Mesothelial cell of epicardium (in vitro differentiated cells): ENCODE measurements at regions not wholly inside any gene's neighbourhood (a gene's known extent, or its start where the extent isn't known, plus 50 kb on each side); places are given as distances from the start of the nearest gene placed in this dataset.

Experiments
- DNase-seq, 2 experiments: peaks; one replicate each; pipeline ENCODE4 v3.0.0; 2021; ENCODE audit warnings: low spot score in 2 of 2; ENCODE audit not compliant: unreplicated experiment in 2 of 2
- H3K27ac Mint-ChIP-seq: 2 replicates; pipeline ENCODE4 v1.8.0; 2021; ENCODE audit warnings: mixed read lengths
- H3K27me3 Mint-ChIP-seq: 2 replicates; pipeline ENCODE4 v1.8.0; 2021; ENCODE audit warnings: low read depth, mixed read lengths
- H3K36me3 Mint-ChIP-seq: 2 replicates; pipeline ENCODE4 v1.8.0; 2021; ENCODE audit warnings: mixed read lengths
- H3K4me1 Mint-ChIP-seq: 2 replicates; pipeline ENCODE4 v1.8.0; 2021; ENCODE audit warnings: mixed read lengths
- H3K4me3 Mint-ChIP-seq: 2 replicates; pipeline ENCODE4 v1.8.0; 2021; ENCODE audit warnings: mild to moderate bottlenecking, moderate library complexity, mixed read lengths
- H3K9me3 Mint-ChIP-seq: 2 replicates; pipeline ENCODE4 v1.8.0; 2021; ENCODE audit warnings: mixed read lengths
- TF ChIP-seq, protein P1 (sequence below): fragments of 200-600 bp; sonication (generic); IDR thresholded peaks from one replicate; pipeline ENCODE4 v1.5.0; 2021; ENCODE audit warnings: antibody characterized with exemption; ENCODE audit not compliant: unreplicated experiment

GRCh38 chr2:215511454-215512346, 75.8 kb upstream of the FN1 start:
- peaks cover 8% of the 10 kb centered on the region for H3K4me1 Mint-ChIP-seq
- no peak for DNase-seq
- H3K27me3 Mint-ChIP-seq: no peaks in the 10 kb centered on the region
- H3K27ac Mint-ChIP-seq: no peak overlapping the region
- TF ChIP-seq, protein P1, sequence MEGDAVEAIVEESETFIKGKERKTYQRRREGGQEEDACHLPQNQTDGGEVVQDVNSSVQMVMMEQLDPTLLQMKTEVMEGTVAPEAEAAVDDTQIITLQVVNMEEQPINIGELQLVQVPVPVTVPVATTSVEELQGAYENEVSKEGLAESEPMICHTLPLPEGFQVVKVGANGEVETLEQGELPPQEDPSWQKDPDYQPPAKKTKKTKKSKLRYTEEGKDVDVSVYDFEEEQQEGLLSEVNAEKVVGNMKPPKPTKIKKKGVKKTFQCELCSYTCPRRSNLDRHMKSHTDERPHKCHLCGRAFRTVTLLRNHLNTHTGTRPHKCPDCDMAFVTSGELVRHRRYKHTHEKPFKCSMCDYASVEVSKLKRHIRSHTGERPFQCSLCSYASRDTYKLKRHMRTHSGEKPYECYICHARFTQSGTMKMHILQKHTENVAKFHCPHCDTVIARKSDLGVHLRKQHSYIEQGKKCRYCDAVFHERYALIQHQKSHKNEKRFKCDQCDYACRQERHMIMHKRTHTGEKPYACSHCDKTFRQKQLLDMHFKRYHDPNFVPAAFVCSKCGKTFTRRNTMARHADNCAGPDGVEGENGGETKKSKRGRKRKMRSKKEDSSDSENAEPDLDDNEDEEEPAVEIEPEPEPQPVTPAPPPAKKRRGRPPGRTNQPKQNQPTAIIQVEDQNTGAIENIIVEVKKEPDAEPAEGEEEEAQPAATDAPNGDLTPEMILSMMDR: no peak
- H3K4me3 Mint-ChIP-seq: no peak overlapping the region
- H3K9me3 Mint-ChIP-seq: no peaks in the 10 kb centered on the region
- no peaks in the 10 kb centered on the region for H3K36me3 Mint-ChIP-seq

DNA sequence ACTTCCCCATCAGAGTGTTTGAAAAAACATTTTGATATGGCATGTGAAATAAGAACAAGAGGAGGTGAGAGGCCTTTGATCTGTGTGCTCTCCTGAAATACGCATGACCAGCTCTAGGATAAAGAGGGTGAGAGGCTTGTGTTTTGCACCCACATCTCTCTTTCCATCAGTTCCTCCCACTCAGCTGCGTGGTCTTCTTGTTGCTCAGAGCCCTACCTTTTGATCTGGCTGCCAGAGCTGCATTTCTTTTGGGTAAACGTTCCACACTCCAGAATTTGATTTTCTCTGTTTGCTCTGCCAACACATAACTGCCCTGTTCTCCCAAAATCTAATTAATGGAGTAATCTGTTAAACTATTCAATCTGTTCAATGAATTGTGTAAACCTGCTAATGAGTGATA, 72.0 kb upstream of the FN1 start:
- TF ChIP-seq, protein P1: no peak
- H3K36me3 Mint-ChIP-seq: no peaks in the 10 kb centered on the region
- no peak overlapping the region for H3K27ac Mint-ChIP-seq
- no peak overlapping the region for H3K4me3 Mint-ChIP-seq
- DNase-seq: no peak
- no peaks in the 10 kb centered on the region for H3K9me3 Mint-ChIP-seq
- H3K27me3 Mint-ChIP-seq: no peaks in the 10 kb centered on the region
- peaks cover 29% of the 10 kb centered on the region for H3K4me1 Mint-ChIP-seq

DNA sequence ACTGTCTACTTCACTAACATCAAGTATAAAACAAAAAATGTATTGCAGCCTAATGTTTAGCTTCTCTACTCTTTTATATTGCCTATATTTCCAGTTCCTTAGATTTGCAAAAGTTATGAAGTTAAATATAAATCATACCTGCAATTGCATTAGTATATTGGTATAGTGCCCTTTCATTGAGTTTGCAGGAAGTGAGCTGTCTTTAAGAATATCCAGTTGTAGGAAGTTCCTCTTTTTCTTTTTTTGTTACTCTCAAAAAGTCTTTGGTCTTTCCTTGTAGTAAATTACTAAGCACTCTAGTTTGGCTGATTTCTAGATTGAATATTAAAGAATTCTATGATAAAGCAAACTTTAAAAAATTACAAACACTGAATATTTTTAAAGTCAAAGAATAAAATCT, 71.3 kb upstream of the FN1 start:
- H3K4me1 Mint-ChIP-seq: peaks cover 29% of the 10 kb centered on the region
- no peak overlapping the region for H3K27ac Mint-ChIP-seq
- TF ChIP-seq, protein P1: no peak
- DNase-seq: no peak
- H3K27me3 Mint-ChIP-seq: no peaks in the 10 kb centered on the region
- H3K4me3 Mint-ChIP-seq: no peak overlapping the region
- no peaks in the 10 kb centered on the region for H3K9me3 Mint-ChIP-seq
- no peaks in the 10 kb centered on the region for H3K36me3 Mint-ChIP-seq

- DNase-seq: no peak
- H3K4me1 Mint-ChIP-seq: peaks cover 29% of the 10 kb centered on the region
- no peak overlapping the region for H3K27ac Mint-ChIP-seq
- H3K9me3 Mint-ChIP-seq: no peaks in the 10 kb centered on the region
- H3K27me3 Mint-ChIP-seq: no peaks in the 10 kb centered on the region
- H3K36me3 Mint-ChIP-seq: no peaks in the 10 kb centered on the region
- TF ChIP-seq, protein P1: no peak
- no peak overlapping the region for H3K4me3 Mint-ChIP-seq
These were observed 70.7 kb upstream of the FN1 start for GRCh38 chr2:215506604-215506990.

DNA sequence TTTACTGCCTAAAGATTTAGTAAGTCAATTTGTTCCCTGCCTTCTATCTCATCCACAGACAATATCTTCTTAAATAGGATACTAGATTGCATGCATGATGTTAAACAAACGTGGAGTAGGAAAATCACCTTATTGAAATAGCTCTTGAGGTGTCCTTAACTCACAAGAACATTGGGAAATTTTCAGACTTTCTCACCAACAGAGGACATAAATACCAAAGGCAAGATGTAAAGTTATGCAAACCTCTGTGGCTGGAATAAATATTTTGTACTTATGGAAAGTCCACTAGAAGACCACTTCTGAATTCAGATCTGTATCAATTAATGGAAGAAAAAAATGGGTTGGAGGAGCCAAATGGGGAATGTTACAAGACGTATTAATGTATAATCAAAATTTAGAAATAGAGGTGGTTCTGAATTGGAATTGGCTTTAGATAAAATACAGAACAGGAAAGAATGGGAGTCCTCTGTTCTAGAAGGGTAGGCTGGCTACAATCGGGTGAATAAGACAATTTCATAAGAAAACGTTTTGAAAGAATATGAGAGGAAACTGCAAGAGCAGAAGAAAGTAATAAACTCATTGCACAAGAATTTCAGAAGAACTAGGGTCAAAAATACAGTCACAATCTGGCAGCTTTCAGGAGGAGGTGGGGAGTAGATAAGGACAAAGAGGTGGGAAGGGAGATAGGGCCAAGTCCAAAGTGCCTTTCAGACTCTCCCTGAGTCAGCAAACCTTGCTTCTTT, 69.3 kb upstream of the FN1 start:
- Mint-ChIP-seq H3K27me3 (no peaks in the 10 kb centered on the region), H3K27ac (peak overlapping the region; percentile 43), H3K9me3 (no peaks in the 10 kb centered on the region), H3K4me3 (no peak overlapping the region), H3K36me3 (no peaks in the 10 kb centered on the region), H3K4me1 (peaks cover 29% of the 10 kb centered on the region)
- no peak for DNase-seq
- TF ChIP-seq, protein P1: no peak
